ENCODE measurements at regions not wholly inside any gene's neighbourhood (a gene's known extent, or its start where the extent isn't known, plus 50 kb on each side); places are given as distances from the start of the nearest gene placed in this dataset.
"Not testable (repeated sequence)": the region's sequence is repeated elsewhere in the genome, so short reads cannot be mapped to it uniquely, and the experiment has no call there.

DNA sequence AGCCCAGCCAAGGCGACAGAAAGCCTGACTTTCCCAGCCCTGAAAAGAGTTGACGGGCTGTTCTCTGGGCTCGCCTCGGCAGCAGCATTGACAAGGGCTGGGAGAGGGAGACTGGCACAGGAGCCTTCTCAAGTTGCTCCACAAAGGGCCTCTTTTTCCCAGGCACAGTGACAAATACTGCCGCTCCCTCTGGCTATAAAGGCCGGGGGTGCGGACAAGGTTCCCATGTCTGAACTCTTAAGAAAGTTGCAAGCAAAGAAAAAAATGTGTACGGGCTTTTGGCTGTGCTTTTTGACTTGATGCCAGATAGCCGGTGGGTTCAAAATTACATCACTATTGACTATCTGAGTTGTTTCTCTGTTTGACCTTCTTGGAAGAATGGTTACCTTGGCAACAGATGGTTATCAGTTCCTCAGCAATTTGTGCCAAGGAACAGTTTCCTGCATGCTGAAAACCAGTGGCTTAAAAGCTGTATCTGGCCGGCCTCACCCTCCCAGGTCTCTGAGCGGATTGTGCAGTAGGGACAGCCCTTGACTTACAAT, 115.9 kb upstream of the EEPD1 start:
- DNase-seq: peak; percentile 73 to 89 (median 79)

DNA sequence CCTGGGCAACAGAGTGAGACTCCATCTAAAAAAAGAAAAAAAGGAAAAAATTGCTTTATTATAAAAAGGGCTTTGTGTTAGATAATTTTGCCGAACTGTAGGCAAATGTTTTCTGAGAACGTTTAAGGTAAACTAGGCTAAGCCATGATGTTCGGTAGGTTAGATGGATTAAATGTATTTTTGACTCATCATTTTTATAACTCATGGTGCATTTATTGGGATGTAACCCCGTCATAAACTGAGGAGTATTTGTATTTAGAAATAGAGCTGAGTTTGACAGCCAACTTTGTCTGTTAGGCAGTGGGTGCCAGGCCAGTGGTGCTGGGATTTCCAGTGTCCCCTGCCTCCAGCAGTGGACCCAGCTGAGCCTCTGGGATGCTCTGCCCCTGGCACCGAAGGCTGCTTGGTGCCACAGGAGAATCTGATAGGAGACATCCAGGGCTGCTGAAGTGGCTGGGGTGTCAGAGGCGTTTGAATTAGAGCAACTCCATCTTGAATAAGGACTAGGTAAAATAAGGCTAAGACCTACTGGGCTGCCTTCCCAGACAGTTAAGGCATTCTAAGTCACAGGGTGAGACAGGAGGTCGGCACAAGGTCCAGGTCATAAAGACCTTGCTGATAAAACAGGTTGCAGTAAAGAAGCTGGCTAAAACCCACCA, 114.9 kb upstream of the EEPD1 start:
- DNase-seq: no peak

DNA sequence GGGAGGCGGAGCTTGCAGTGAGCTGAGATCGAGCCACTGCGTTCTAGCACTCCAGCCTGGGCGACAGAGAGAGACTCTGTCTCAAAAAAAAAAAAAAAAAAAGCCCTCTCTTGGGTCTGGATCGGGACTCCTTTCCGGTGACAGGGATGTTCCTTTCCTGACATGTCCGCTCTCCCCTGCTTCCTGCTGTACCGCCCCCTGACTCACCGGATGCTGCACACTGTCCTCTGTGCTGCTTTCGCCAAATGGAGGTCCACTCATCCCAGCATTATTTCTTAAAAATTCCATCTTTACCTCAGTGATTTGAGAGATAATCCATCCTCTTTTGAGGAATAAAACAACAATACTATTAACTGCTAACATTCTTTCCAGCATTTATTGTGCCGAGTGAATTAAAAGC, 113.8 kb upstream of the EEPD1 start:
- DNase-seq: no peak

- no peak for DNase-seq
Measured at GRCh38 chr7:36039671-36040070, 113.4 kb upstream of the EEPD1 start.

DNA sequence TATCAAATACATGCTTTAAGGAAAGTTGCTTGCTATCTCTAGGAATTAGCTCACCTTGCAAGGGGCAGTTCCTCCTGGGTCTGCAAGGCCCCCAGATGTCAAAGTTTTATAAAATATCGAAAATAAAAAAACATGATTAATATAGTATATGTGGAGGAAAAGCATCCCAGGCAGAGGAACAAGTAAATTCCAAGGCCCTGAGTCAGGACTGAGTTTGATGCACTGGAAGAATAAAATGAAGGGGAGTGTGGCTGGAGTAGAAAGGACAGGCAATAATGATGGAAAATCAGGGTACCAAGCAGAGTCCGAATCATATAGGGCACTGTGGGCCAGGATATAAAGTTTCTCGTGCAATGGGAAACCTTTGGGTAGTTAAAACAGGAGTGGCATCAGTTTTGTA, 112.4 kb upstream of the EEPD1 start:
- DNase-seq: no peak

- no peak for DNase-seq
Measured at GRCh38 chr7:36044101-36044892, 108.8 kb upstream of the EEPD1 start.

GRCh38 chr7:36045326-36045725, 107.7 kb upstream of the EEPD1 start:
- peak in 2 of 3 donors; percentile 53 to 73 for DNase-seq

DNA sequence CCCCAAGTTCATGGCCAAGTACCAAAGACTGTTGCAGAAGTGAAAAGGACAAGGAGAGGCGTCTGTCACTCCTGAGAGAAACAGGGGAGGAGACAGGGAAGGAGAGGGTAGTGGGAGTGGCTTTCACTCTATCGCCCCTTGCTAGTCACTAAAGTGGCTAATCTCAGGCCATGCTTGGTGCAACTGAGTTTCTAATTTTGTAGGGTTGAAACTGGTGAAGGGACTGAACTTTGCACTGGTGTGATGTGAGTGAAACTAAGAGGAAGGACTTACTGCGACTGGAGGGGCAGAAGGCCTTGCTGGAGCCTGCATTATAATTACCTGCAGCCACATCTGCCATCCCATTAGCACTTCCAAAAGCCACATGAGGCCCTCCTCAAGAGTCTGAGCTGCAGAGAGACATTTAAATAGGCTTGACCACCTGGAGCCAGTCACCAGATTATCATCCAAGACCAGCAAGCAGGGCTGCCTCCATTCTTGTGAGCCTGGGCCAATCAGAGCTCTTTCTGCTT, 107.2 kb upstream of the EEPD1 start:
- no peak for DNase-seq

- DNase-seq: no peak
Measured at GRCh38 chr7:36047091-36047658, 105.9 kb upstream of the EEPD1 start.

GRCh38 chr7:36048141-36048901, 104.7 kb upstream of the EEPD1 start:
- DNase-seq: peak; percentile 57 to 93 (median 73)

DNA sequence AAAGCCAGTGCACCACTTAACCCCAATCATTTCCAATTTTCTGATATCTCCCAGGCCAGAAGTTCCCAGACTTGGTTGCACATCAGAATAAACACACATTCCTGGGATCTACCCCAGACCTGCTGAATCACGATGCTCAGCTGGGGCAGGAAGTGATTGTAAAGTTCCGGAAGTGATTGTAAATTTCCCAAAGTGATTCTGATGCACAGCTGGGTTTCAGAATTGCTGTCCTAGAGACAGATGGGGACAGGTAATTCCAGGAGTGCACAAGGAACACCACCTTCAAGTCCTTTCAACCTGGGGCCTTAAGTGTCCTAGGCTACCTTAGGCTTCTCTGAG, 104.2 kb upstream of the EEPD1 start:
- DNase-seq: no peak

GRCh38 chr7:36051501-36051900, 101.6 kb upstream of the EEPD1 start:
- DNase-seq: no peak

- DNase-seq: no peak
Measured at GRCh38 chr7:36053589-36053988, 99.5 kb upstream of the EEPD1 start.

- DNase-seq: no peak
Measured at GRCh38 chr7:36054637-36055036, 98.4 kb upstream of the EEPD1 start.

GRCh38 chr7:36055207-36055606, 97.8 kb upstream of the EEPD1 start:
- DNase-seq: no peak

- no peak for DNase-seq
Measured at GRCh38 chr7:36057323-36057722, 95.7 kb upstream of the EEPD1 start.

- no peak for DNase-seq
Measured at GRCh38 chr7:36058020-36058592, 94.9 kb upstream of the EEPD1 start.

- DNase-seq: not testable (repeated sequence)
Measured at GRCh38 chr7:36060388-36060787, 92.7 kb upstream of the EEPD1 start.

- peak in 1 of 3 donors; percentile 54 for DNase-seq
Measured at GRCh38 chr7:36062154-36062815, 90.8 kb upstream of the EEPD1 start.

GRCh38 chr7:36064676-36065075, 88.4 kb upstream of the EEPD1 start:
- DNase-seq: no peak
